Forelimb muscle (tissue), 1 donor: ENCODE measurements at regions not wholly inside any gene's neighbourhood (a gene's known extent, or its start where the extent isn't known, plus 50 kb on each side); places are given as distances from the start of the nearest gene placed in this dataset.
"Not testable (repeated sequence)": the region's sequence is repeated elsewhere in the genome, so short reads cannot be mapped to it uniquely, and the experiment has no call there.

Experiments used
- DNase-seq: peaks from one replicate; pipeline ENCODE4 v3.0.0-alpha.2; 2013; ENCODE audit warnings: low read depth

- DNase-seq: no peak
Observed at GRCh38 chr3:163474766-163475165, 1603.5 kb downstream of the SI start.

GRCh38 chr3:163468531-163469335 is 1609.6 kb downstream of the SI start:
- DNase-seq: no peak

GRCh38 chr3:163462446-163462845 is 1615.8 kb downstream of the SI start:
- DNase-seq: no peak

GRCh38 chr3:163450698-163451097 is 1627.6 kb downstream of the SI start:
- DNase-seq: no peak

GRCh38 chr3:163438760-163439159 is 1639.5 kb downstream of the SI start:
- DNase-seq: no peak

GRCh38 chr3:163422671-163423070 is 1655.6 kb downstream of the SI start:
- no peak for DNase-seq

GRCh38 chr3:163391407-163392181 is 1686.7 kb downstream of the SI start:
- DNase-seq: no peak

GRCh38 chr3:163384383-163384782 is 1693.9 kb downstream of the SI start:
- DNase-seq: no peak

- no peak for DNase-seq
Observed at GRCh38 chr3:163382183-163382582, 1696.1 kb downstream of the SI start.

GRCh38 chr3:163368168-163368567 is 1710.1 kb downstream of the SI start:
- DNase-seq: peak; percentile 14

- no peak for DNase-seq
Observed at GRCh38 chr3:163364717-163365116, 1713.6 kb downstream of the SI start.

GRCh38 chr3:163362151-163362550 is 1716.1 kb downstream of the SI start:
- DNase-seq: no peak

- DNase-seq: not testable (repeated sequence)
Observed at GRCh38 chr3:163361357-163361878, 1716.9 kb downstream of the SI start.

GRCh38 chr3:163347944-163348343 is 1730.4 kb downstream of the SI start:
- DNase-seq: no peak

- DNase-seq: no peak
Observed at GRCh38 chr3:163335429-163335828, 1742.9 kb downstream of the SI start.

- DNase-seq: no peak
Observed at GRCh38 chr3:163328680-163329079, 1749.6 kb downstream of the SI start.

GRCh38 chr3:163327086-163327485 is 1751.2 kb downstream of the SI start:
- no peak for DNase-seq

GRCh38 chr3:163315786-163316185 is 1762.5 kb downstream of the SI start:
- no peak for DNase-seq

GRCh38 chr3:163306405-163306804 is 1771.9 kb downstream of the SI start:
- DNase-seq: no peak

GRCh38 chr3:163273694-163274093 is 1777.1 kb downstream of the OTOL1 start:
- no peak for DNase-seq

- no peak for DNase-seq
Observed at GRCh38 chr3:163266731-163267130, 1770.1 kb downstream of the OTOL1 start.

GRCh38 chr3:163261618-163262017 is 1765.0 kb downstream of the OTOL1 start:
- no peak for DNase-seq

GRCh38 chr3:163261056-163261455 is 1764.4 kb downstream of the OTOL1 start:
- DNase-seq: no peak
